ENCODE measurements at regions not wholly inside any gene's neighbourhood (a gene's known extent, or its start where the extent isn't known, plus 50 kb on each side); places are given as distances from the start of the nearest gene placed in this dataset.
A peak's percentile ranks its signal among the peaks of the same experiment; 100 is the strongest.

DNA sequence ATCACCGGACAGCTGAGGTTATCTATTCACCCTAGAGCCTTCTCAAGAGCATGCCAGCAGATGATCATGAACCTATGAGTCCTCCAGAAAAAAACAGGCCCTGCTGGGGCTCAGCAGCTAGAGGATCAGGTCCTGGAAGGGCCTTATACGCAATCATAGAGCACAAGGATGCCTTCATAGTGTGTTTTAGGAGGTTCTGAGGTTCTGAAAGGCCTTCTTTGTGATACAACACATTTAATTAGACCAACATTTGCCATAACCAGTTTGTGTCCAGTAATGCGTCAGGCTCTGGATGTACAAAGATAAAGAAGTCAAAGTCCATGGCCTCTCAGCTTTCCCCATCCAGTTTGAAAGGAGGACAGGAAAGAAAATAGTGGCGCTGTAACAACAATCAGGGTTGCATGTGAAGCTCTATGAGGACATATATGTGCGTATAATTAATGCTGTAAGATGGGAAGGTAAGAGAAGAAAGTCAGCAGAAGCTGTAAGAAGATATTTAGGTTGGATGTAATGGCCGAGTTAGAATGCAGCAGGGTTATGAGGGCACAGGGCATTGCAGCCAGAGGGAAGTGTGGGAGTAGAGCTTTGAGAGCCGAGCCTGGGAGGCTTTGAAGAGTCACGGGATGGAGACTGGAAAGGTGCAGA lies 302.6 kb upstream of the TBL1XR1 start (continued):
- TF ChIP-seq ZIK1 (CRISPR knock-in tag; IDR thresholded peaks at IDR 0.05; ENCODE audit: borderline replicate concordance, low read depth) (no peak), ZNF34 (CRISPR knock-in tag; IDR thresholded peaks at IDR 0.05; ENCODE audit: borderline replicate concordance) (no peak), MATR3 (CRISPR knock-in tag; IDR thresholded peaks at IDR 0.05) (no peak), NFIB (CRISPR knock-in tag; IDR thresholded peaks at IDR 0.05; ENCODE audit: borderline replicate concordance) (no peak), ZNF816 (CRISPR knock-in tag; IDR thresholded peaks at IDR 0.05; ENCODE audit: borderline replicate concordance) (no peak), ZNF468 (CRISPR knock-in tag; IDR thresholded peaks at IDR 0.05) (no peak), ZNF564 (CRISPR knock-in tag; IDR thresholded peaks at IDR 0.05) (no peak), GTF3A (CRISPR knock-in tag; conservative IDR thresholded peaks at IDR 0.05) (no peak), ZNF124 (CRISPR knock-in tag; IDR thresholded peaks at IDR 0.05) (peak; percentile 82; the same call in 1 of the 2 replicates), NFATC3 (CRISPR knock-in tag; IDR thresholded peaks at IDR 0.05) (no peak), ZNF563 (CRISPR knock-in tag; IDR thresholded peaks at IDR 0.05) (no peak), ATF1 (CRISPR knock-in tag; IDR thresholded peaks at IDR 0.05) (no peak), ZNF3 (CRISPR knock-in tag; IDR thresholded peaks at IDR 0.05) (peak; percentile 31; the same call in 1 of the 2 replicates), HDAC2 (CRISPR knock-in tag; IDR thresholded peaks at IDR 0.05) (peak; percentile 81), ZNF7 (CRISPR knock-in tag; IDR thresholded peaks at IDR 0.05) (no peak), CC2D1A (CRISPR knock-in tag; IDR thresholded peaks at IDR 0.05) (no peak), ZNF256 (CRISPR knock-in tag; conservative IDR thresholded peaks at IDR 0.05) (no peak), HMGXB3 (CRISPR knock-in tag; IDR thresholded peaks at IDR 0.05; ENCODE audit: borderline replicate concordance) (no peak), FUBP1 (CRISPR knock-in tag; IDR thresholded peaks at IDR 0.05; ENCODE audit: borderline replicate concordance) (no peak), GABPA (IDR thresholded peaks at IDR 0.05; ENCODE audit: low read depth, low read length) (no peak), GABPA (CRISPR knock-in tag; IDR thresholded peaks at IDR 0.05; ENCODE audit: low read depth) (no peak), U2AF1 (optimal IDR thresholded peaks at IDR 0.05; ENCODE audit: low read depth, low read length) (no peak), ZNF207 (IDR thresholded peaks at IDR 0.05; ENCODE audit: borderline replicate concordance) (no peak), ADNP (CRISPR knock-in tag; IDR thresholded peaks at IDR 0.05) (no peak), NR1H2 (CRISPR knock-in tag; IDR thresholded peaks at IDR 0.05; ENCODE audit: borderline replicate concordance, low read depth) (no peak)
- TF ChIP-seq, protein P1, sequence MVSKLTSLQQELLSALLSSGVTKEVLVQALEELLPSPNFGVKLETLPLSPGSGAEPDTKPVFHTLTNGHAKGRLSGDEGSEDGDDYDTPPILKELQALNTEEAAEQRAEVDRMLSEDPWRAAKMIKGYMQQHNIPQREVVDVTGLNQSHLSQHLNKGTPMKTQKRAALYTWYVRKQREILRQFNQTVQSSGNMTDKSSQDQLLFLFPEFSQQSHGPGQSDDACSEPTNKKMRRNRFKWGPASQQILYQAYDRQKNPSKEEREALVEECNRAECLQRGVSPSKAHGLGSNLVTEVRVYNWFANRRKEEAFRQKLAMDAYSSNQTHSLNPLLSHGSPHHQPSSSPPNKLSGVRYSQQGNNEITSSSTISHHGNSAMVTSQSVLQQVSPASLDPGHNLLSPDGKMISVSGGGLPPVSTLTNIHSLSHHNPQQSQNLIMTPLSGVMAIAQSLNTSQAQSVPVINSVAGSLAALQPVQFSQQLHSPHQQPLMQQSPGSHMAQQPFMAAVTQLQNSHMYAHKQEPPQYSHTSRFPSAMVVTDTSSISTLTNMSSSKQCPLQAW (CRISPR knock-in tag; IDR thresholded peaks at IDR 0.05) = peak; percentile 55; the same call in 1 of the 2 replicates
